Suprapubic skin (tissue), 4 donors: ENCODE measurements at regions not wholly inside any gene's neighbourhood (a gene's known extent, or its start where the extent isn't known, plus 50 kb on each side); places are given as distances from the start of the nearest gene placed in this dataset.

ENCODE experiments used
- CTCF ChIP-seq, 2 donors: fragments of 200-600 bp in 1 of 2; fragments of 450-650 bp in 1 of 2; sonication (generic) in 1 of 2; IDR thresholded peaks; one replicate each; pipeline ENCODE4 v1.5.1; 2016 to 2019; ENCODE audit warnings: antibody characterized with exemption in 2 of 2, mild to moderate bottlenecking in 1 of 2, moderate library complexity in 1 of 2
- EP300 ChIP-seq: sonication (generic); formaldehyde crosslinking; IDR thresholded peaks from one replicate; pipeline ENCODE4 v1.6.1; 2017; ENCODE audit warnings: antibody characterized with exemption
- POLR2A ChIP-seq, 2 donors: fragments of 450-650 bp; IDR thresholded peaks; one replicate each; pipeline ENCODE4 v1.6.1; 2017; ENCODE audit warnings: antibody characterized with exemption in 2 of 2, mild to moderate bottlenecking in 2 of 2, moderate library complexity in 2 of 2
- POLR2AphosphoS5 ChIP-seq, 3 donors: sonication (generic); formaldehyde crosslinking; IDR thresholded peaks; one replicate each; pipeline ENCODE4 v1.6.1; 2017; ENCODE audit warnings: antibody characterized with exemption in 3 of 3

DNA sequence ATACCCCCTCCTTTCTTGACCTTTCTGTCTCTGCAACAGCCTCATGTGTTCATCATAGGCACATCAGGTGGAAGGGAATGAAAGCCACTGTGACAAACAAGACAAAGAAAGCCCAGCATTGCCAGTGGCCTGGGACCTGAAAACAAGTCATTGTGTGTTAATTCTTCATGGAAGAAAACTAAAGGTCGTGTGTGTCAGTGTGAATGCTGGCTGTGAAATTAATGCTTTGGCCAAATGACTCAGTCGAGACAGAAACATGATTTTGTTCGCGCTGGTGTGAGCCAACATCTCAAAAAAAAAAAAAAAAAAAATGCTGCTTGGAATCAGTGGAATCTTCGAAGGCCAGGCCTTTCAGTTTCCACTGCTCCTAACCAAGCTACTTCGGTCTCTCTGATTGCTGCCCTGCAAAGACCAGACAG lies 386.5 kb upstream of the PROK2 start:
- TF ChIP-seq CTCF (IDR thresholded peaks at IDR 0.05) (no peak), POLR2A (IDR thresholded peaks at IDR 0.05) (no peak), POLR2AphosphoS5 (IDR thresholded peaks at IDR 0.05) (no peak), EP300 (no peak)
